Peyer's patch (tissue), 4 donors: ENCODE measurements at regions not wholly inside any gene's neighbourhood (a gene's known extent, or its start where the extent isn't known, plus 50 kb on each side); places are given as distances from the start of the nearest gene placed in this dataset.
"Not testable (repeated sequence)": the region's sequence is repeated elsewhere in the genome, so short reads cannot be mapped to it uniquely, and the experiment has no call there.

Experiments used
- DNase-seq, 3 donors: peaks; one replicate each; pipeline ENCODE4 v3.0.0-alpha.2; 2017 to 2019
- H3K27ac ChIP-seq, 4 donors: fragments of 200-600 bp; sonication (generic); one replicate each; pipeline ENCODE4 v1.5.1; 2016 to 2019
- H3K27me3 ChIP-seq, 2 donors: fragments of 200-600 bp; sonication (generic); one replicate each; pipeline ENCODE4 v1.5.1; 2019
- H3K36me3 ChIP-seq, 3 donors: fragments of 200-600 bp; sonication (generic); one replicate each; pipeline ENCODE4 v1.5.1; 2016 to 2019
- H3K4me1 ChIP-seq, 4 donors: fragments of 200-600 bp; sonication (generic); one replicate each; pipeline ENCODE4 v1.5.1; 2016 to 2019
- H3K4me3 ChIP-seq, 4 donors: fragments of 200-600 bp; sonication (generic); 1 replicate in 3 of 4; 2 replicates in 1 of 4; pipeline ENCODE4 v1.5.1; 2016 to 2019; ENCODE audit warnings: mild to moderate bottlenecking in 1 of 4
- H3K9me3 ChIP-seq, 4 donors: fragments of 200-600 bp; sonication (generic); one replicate each; pipeline ENCODE4 v1.5.1; 2016 to 2019; ENCODE audit warnings: mild to moderate bottlenecking in 1 of 4
- POLR2A ChIP-seq, 2 donors: fragments of 450-650 bp; IDR thresholded peaks; one replicate each; pipeline ENCODE4 v1.5.1; 2017; ENCODE audit warnings: antibody characterized with exemption in 2 of 2, mild to moderate bottlenecking in 2 of 2, moderate library complexity in 2 of 2
- TF ChIP-seq, protein P1 (sequence below), 6 experiments: fragments of 450-650 bp in 4 of 6; fragments of 200-600 bp in 2 of 6; sonication (generic) in 1 of 6; IDR thresholded peaks; one replicate each; pipeline ENCODE4 v1.5.1; 2017 to 2019; ENCODE audit warnings: antibody characterized with exemption in 6 of 6, mild to moderate bottlenecking in 3 of 6, moderate library complexity in 1 of 6

DNA sequence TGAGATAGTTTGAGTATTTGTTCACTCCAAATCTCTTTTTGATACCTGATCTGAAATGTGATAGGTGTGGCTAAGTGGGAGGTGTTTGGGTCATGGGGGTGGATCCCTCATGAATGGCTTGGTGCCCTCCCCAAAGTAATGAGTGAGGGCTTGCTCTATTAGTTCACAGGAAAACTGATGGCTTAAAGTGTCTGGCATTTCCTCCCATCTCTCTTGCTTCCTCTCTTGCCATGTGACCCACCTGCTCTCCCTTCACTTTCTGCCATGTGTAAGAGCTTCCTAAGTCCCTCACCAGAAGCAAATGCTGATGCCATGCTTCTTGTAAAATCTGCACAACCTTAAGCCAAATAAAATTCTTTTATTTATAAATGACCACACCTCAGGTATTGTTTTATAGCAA lies 61.1 kb downstream of the MAD2L1 start:
- no peak for TF ChIP-seq POLR2A (IDR thresholded peaks at IDR 0.05)
- TF ChIP-seq, protein P1, sequence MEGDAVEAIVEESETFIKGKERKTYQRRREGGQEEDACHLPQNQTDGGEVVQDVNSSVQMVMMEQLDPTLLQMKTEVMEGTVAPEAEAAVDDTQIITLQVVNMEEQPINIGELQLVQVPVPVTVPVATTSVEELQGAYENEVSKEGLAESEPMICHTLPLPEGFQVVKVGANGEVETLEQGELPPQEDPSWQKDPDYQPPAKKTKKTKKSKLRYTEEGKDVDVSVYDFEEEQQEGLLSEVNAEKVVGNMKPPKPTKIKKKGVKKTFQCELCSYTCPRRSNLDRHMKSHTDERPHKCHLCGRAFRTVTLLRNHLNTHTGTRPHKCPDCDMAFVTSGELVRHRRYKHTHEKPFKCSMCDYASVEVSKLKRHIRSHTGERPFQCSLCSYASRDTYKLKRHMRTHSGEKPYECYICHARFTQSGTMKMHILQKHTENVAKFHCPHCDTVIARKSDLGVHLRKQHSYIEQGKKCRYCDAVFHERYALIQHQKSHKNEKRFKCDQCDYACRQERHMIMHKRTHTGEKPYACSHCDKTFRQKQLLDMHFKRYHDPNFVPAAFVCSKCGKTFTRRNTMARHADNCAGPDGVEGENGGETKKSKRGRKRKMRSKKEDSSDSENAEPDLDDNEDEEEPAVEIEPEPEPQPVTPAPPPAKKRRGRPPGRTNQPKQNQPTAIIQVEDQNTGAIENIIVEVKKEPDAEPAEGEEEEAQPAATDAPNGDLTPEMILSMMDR (IDR thresholded peaks at IDR 0.05) = no peak
- no peaks in the 10 kb centered on the region for H3K27me3 ChIP-seq
- no peaks in the 10 kb centered on the region for H3K36me3 ChIP-seq
- DNase-seq = no peak
- no peak overlapping the region for H3K27ac ChIP-seq
- no peaks in the 10 kb centered on the region for H3K9me3 ChIP-seq
- no peaks in the 10 kb centered on the region for H3K4me1 ChIP-seq
- no peak overlapping the region for H3K4me3 ChIP-seq

DNA sequence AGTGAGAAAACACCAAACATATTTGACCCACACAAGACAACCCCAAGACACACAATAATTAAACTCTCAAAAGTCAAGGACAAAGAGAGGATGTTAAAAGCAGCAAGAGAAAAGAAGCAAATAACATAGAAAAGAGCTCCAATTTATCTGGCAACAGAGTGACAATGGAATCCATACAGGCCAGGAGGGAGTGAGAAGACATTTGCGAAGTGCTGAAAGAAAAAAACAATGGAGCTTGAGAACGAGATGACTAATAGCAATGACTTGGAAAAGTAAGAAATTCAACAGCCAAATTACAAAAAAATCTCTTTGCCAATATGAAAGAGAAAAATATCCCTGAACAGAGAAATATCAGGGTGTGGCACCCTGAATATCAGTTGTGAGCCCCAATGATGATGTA lies 61.6 kb downstream of the MAD2L1 start:
- Histone ChIP-seq H3K27ac (no peak overlapping the region), H3K9me3 (no peaks in the 10 kb centered on the region), H3K27me3 (no peaks in the 10 kb centered on the region), H3K4me1 (no peaks in the 10 kb centered on the region), H3K36me3 (no peaks in the 10 kb centered on the region), H3K4me3 (no peak overlapping the region)
- no peak for TF ChIP-seq POLR2A (IDR thresholded peaks at IDR 0.05)
- TF ChIP-seq, protein P1 (IDR thresholded peaks at IDR 0.05) = no peak
- DNase-seq = no peak

DNA sequence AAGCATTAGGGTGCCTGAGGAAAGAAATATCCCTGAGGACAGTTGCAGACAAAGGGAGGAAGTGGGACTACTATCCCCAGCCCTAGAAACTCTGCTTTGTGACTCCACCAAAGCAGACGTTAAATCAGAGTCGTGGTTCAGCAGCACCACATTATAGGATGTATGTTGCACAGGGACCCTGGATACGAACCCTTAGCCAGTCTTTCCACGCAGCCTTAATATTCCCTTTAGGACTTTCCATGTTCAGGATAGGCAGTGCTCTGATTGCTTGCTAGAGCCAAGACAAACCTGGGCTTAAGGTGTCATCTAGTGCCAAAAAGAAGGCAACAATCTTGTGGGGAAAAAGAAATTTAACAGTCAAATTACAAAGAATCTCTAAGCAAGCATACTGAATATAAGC lies 62.6 kb downstream of the MAD2L1 start:
- Histone ChIP-seq H3K9me3 (no peaks in the 10 kb centered on the region), H3K36me3 (no peaks in the 10 kb centered on the region), H3K4me1 (no peaks in the 10 kb centered on the region), H3K27me3 (no peaks in the 10 kb centered on the region), H3K4me3 (no peak overlapping the region), H3K27ac (no peak overlapping the region)
- TF ChIP-seq POLR2A (IDR thresholded peaks at IDR 0.05) = no peak
- TF ChIP-seq, protein P1 (IDR thresholded peaks at IDR 0.05) = no peak
- DNase-seq = no peak

DNA sequence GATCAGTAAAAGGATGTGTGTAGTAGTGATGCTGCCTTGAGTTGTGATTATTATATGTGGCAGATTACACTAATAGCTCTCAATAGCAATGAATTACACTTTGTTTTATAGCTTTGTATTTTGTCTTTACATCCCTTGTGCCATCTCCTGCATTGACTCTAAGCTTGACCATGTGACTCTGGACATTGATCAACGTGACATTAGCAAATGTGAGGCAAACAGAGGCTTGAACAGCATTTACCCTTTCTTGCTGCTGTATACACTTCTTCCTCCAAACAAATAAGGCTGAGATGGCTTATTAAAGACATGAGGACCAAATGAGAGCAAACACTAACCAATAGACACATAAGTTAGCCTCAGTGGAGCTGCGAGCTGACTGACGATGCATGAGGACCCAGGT lies 63.5 kb downstream of the MAD2L1 start:
- H3K9me3 ChIP-seq = no peaks in the 10 kb centered on the region
- no peak overlapping the region for H3K27ac ChIP-seq
- no peaks in the 10 kb centered on the region for H3K36me3 ChIP-seq
- H3K4me3 ChIP-seq = no peak overlapping the region
- TF ChIP-seq, protein P1 (IDR thresholded peaks at IDR 0.05) = no peak
- TF ChIP-seq POLR2A (IDR thresholded peaks at IDR 0.05) = no peak
- no peaks in the 10 kb centered on the region for H3K4me1 ChIP-seq
- no peak for DNase-seq
- H3K27me3 ChIP-seq = no peaks in the 10 kb centered on the region

DNA sequence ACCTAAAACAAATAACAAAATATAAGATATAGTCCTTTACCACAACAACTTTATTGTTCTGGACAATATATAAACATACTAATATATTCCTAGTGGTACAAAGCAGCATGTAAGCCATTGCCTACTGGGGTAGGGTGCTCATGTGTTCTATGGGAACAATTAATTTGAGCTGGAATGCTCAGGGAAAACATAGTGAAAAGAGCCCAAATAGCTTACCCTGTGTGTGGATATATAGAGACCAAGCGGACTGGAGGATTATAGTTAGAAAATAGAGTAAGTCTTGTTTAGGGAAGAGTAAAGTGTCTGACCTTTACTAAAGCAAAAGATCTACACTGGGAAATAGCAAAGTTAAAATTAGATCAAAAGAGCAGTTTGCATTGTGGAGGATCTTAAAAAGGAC lies 64.8 kb downstream of the MAD2L1 start:
- Histone ChIP-seq H3K9me3 (no peaks in the 10 kb centered on the region), H3K4me1 (no peaks in the 10 kb centered on the region), H3K27me3 (no peaks in the 10 kb centered on the region), H3K27ac (no peak overlapping the region), H3K4me3 (no peak overlapping the region), H3K36me3 (no peaks in the 10 kb centered on the region)
- no peak for DNase-seq
- TF ChIP-seq, protein P1 (IDR thresholded peaks at IDR 0.05) = no peak
- TF ChIP-seq POLR2A (IDR thresholded peaks at IDR 0.05) = no peak

DNA sequence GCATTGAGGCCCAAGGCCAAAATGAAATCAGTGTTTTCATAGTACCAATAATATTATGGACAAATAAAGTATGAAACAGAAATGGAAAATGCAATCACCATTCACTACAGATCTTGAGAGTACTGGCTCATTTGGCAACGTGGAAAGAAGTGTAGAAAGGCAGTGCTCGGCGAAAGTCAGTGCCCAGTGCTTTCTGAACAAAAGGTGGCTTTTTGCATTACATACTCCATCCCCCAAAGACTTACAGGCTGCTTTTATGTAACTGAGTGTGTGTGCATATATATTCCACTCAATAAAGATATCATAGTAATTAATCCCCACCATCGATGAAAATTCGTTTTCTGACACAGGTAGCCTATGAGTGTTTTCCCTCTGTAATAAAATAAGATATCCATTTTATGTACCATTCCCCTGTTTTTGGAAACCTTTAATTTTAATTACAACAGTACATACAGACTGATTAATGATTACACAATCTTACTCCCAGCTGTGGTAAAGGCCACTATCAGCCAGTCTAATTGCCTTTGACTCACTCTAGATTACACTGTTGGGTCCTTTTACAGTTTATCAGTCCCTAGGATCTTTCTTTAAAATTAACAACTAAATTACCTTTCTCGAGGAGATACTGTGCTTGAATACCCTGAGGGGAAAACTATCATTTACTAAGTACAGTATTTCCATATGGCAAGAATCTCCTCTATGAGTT lies 65.9 kb downstream of the MAD2L1 start:
- TF ChIP-seq, protein P1 (IDR thresholded peaks at IDR 0.05) = no peak
- no peak for TF ChIP-seq POLR2A (IDR thresholded peaks at IDR 0.05)
- Histone ChIP-seq H3K36me3 (no peaks in the 10 kb centered on the region), H3K9me3 (no peaks in the 10 kb centered on the region), H3K27ac (no peak overlapping the region), H3K4me1 (no peaks in the 10 kb centered on the region), H3K4me3 (no peak overlapping the region), H3K27me3 (no peaks in the 10 kb centered on the region)
- no peak for DNase-seq

DNA sequence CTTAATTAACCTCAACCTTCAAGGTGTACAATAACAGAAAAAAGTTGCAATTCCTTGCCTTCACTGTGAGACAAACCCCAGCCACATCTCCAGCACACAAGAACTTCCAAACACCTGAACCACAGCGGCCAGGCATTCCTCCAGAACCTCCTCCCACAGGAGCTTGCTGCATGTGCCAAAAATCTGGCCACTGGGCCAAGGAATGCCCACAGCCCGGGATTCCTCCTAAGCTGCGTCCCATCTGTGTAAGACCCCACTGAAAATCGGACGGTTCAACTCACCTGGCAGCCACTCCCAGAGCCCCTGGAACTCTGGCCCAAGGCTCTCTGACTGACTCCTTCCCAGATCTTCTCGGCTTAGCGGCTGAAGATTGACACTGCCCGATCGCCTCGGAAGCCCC lies 70.6 kb downstream of the MAD2L1 start:
- not testable (repeated sequence) for H3K27me3 ChIP-seq, DNase-seq, H3K4me1 ChIP-seq, H3K4me3 ChIP-seq, H3K9me3 ChIP-seq, H3K36me3 ChIP-seq, H3K27ac ChIP-seq
